GM13977 (cell line): ENCODE measurements at regions not wholly inside any gene's neighbourhood (a gene's known extent, or its start where the extent isn't known, plus 50 kb on each side); places are given as distances from the start of the nearest gene placed in this dataset.

Source experiments
- DNase-seq: peaks from one replicate; pipeline ENCODE4 v3.0.0; 2012; ENCODE audit warnings: low spot score
- CTCF ChIP-seq: IDR thresholded peaks from 2 replicates; pipeline ENCODE4 v1.5.1; 2012; ENCODE audit warnings: mild to moderate bottlenecking, control low read depth; ENCODE audit not compliant: insufficient read depth; ENCODE audit errors: extremely low read depth, missing control alignments
- in situ Hi-C: fragments of 300-500 bp; cut with MboI; formaldehyde crosslinking; loops from one replicate; pipeline ENCODE4 v1.12.0; 2022; ENCODE audit warnings: low sequenced_read_pairs, low pct_unique_long_range_greater_than_20kb, mixed read lengths, inconsistent platforms; ENCODE audit not compliant: unreplicated experiment

- no peak for DNase-seq
- TF ChIP-seq CTCF = no peak
- in situ Hi-C loops = no loop called here
These were observed 83.6 kb downstream of the GPR37 start for GRCh38 chr7:124681946-124682345.

- in situ Hi-C loops = no loop called here
- TF ChIP-seq CTCF = no peak
- no peak for DNase-seq
These were observed 85.3 kb downstream of the GPR37 start for GRCh38 chr7:124680304-124680703.

GRCh38 chr7:124679586-124680225 lies 85.9 kb downstream of the GPR37 start:
- in situ Hi-C loops = no loop called here
- no peak for DNase-seq
- TF ChIP-seq CTCF = no peak

GRCh38 chr7:124679146-124679545 lies 86.4 kb downstream of the GPR37 start:
- in situ Hi-C loops = no loop called here
- TF ChIP-seq CTCF = no peak
- DNase-seq = no peak

GRCh38 chr7:124674451-124674850 lies 91.1 kb downstream of the GPR37 start:
- TF ChIP-seq CTCF = no peak
- no peak for DNase-seq
- in situ Hi-C loops = no loop called here

GRCh38 chr7:124672011-124672410 lies 93.6 kb downstream of the GPR37 start:
- DNase-seq = no peak
- no peak for TF ChIP-seq CTCF
- in situ Hi-C loops = no loop called here
